H1 (cell line): ENCODE measurements at regions not wholly inside any gene's neighbourhood (a gene's known extent, or its start where the extent isn't known, plus 50 kb on each side); places are given as distances from the start of the nearest gene placed in this dataset.

Experiments
- CTCF ChIA-PET: fragments of 300-600 bp; sonication (Branson Sonifier 250); formaldehyde crosslinking; loops from one replicate; lab custom pipeline; 2021; ENCODE audit not compliant: partially characterized antibody; lab: Charles Lee
- POLR2A ChIA-PET: fragments of 300-600 bp; sonication (Branson Sonifier 250); formaldehyde crosslinking; loops from one replicate; lab custom pipeline; 2021; ENCODE audit warnings: inconsistent platforms; ENCODE audit not compliant: partially characterized antibody; lab: Charles Lee
- DNase-seq, 2 experiments: peaks; one replicate each; pipeline versions ENCODE4 v3.0.0 to v3.0.0-alpha.2; 2010 to 2022; ENCODE audit warnings: low spot score in 2 of 2, low read depth in 1 of 2, mixed read lengths in 1 of 2
- FAIRE-seq: peaks from 2 replicates; lab custom pipeline; 2011; peaks lifted over from hg19 to GRCh38; lab: Jason Lieb, UNC
- H2AFZ ChIP-seq: 2 replicates; pipeline ENCODE4 v1.8.1; 2012; ENCODE audit warnings: low read length, inconsistent platforms
- H2AK5ac ChIP-seq: 2 replicates; pipeline ENCODE4 v1.6.1; 2013; ENCODE audit warnings: low read depth, low read length
- H2BK120ac ChIP-seq: replicated peaks from 2 replicates; pipeline ENCODE3; 2013; ENCODE audit warnings: low read depth, low read length, inconsistent platforms
- H2BK12ac ChIP-seq: 2 replicates; pipeline ENCODE4 v1.6.1; 2013; ENCODE audit warnings: low read depth, low read length
- H2BK15ac ChIP-seq: 2 replicates; pipeline ENCODE4 v1.6.1; 2013; ENCODE audit warnings: low read length
- H2BK20ac ChIP-seq: 2 replicates; pipeline ENCODE4 v1.6.1; 2013; ENCODE audit warnings: low read length
- H2BK5ac ChIP-seq: 2 replicates; pipeline ENCODE4 v1.6.1; 2013; ENCODE audit warnings: low read depth, low read length
- H3K14ac ChIP-seq: 2 replicates; pipeline ENCODE4 v1.6.1; 2013; ENCODE audit warnings: inconsistent platforms; ENCODE audit not compliant: insufficient read length
- H3K18ac ChIP-seq: 2 replicates; pipeline ENCODE4 v1.6.1; 2013; ENCODE audit warnings: low read length; ENCODE audit errors: extremely low read depth
- H3K23ac ChIP-seq: 2 replicates; pipeline ENCODE4 v1.6.1; 2013; ENCODE audit warnings: inconsistent platforms; ENCODE audit not compliant: insufficient read length
- H3K23me2 ChIP-seq: 2 replicates; pipeline ENCODE4 v1.6.1; 2013; ENCODE audit warnings: low read depth, low read length
- H3K27ac ChIP-seq: 2 replicates; pipeline ENCODE4 v1.6.1; 2011; ENCODE audit warnings: low read depth, low read length, inconsistent platforms
- H3K27me3 ChIP-seq, 4 experiments: replicated peaks in 1 of 4; 1 replicate in 1 of 4; 2 replicates in 3 of 4; pipeline versions ENCODE4 v1.6.1 to v1.8.1; 2011 to 2013; ENCODE audit warnings: low read length in 3 of 4, mild to moderate bottlenecking in 3 of 4, inconsistent platforms in 2 of 4, mixed read lengths in 2 of 4, moderate library complexity in 1 of 4; ENCODE audit not compliant: control insufficient read depth in 3 of 4, insufficient read depth in 3 of 4; ENCODE audit errors: extremely low read depth in 1 of 4
- H3K36me3 ChIP-seq, 4 experiments: 2 replicates each; pipeline versions ENCODE4 v1.6.1 to v1.8.1; 2011 to 2013; ENCODE audit warnings: mild to moderate bottlenecking in 4 of 4, low read length in 3 of 4, moderate library complexity in 2 of 4, control low read depth in 1 of 4, inconsistent platforms in 1 of 4; ENCODE audit not compliant: insufficient read depth in 4 of 4, control insufficient read depth in 2 of 4
- H3K4ac ChIP-seq: replicated peaks from 2 replicates; pipeline ENCODE3; 2013; ENCODE audit warnings: low read length, low read depth, mixed read lengths, inconsistent platforms; ENCODE audit not compliant: insufficient read length
- H3K4me1 ChIP-seq, 4 experiments: replicated peaks in 1 of 4; 1 replicate in 1 of 4; 2 replicates in 3 of 4; pipeline versions ENCODE4 v1.6.1 to v1.8.1; 2011 to 2013; ENCODE audit warnings: low read length in 3 of 4, inconsistent platforms in 2 of 4, mixed read lengths in 1 of 4; ENCODE audit not compliant: insufficient read depth in 4 of 4, control insufficient read depth in 3 of 4
- H3K4me2 ChIP-seq, 2 experiments: 2 replicates each; pipeline versions ENCODE4 v1.6.1 to v1.8.1; 2011 to 2013; ENCODE audit warnings: low read depth in 2 of 2, low read length in 2 of 2, control low read depth in 1 of 2, inconsistent platforms in 1 of 2, mild to moderate bottlenecking in 1 of 2; ENCODE audit not compliant: insufficient read depth in 1 of 2
- H3K4me3 ChIP-seq, 4 experiments: fragments of 200-600, 300-600 bp in 1 of 4; sonication (generic), shearing (Covaris generic), sonication (Bioruptor Twin) in 1 of 4; 2 replicates each; pipeline versions ENCODE4 v1.5.1 to v1.8.1; 2011 to 2016; ENCODE audit warnings: low read length in 4 of 4, low read depth in 3 of 4, control low read depth in 2 of 4, inconsistent platforms in 2 of 4, mild to moderate bottlenecking in 2 of 4, mixed read lengths in 1 of 4, moderate library complexity in 1 of 4; ENCODE audit not compliant: insufficient read depth in 2 of 4; ENCODE audit errors: extremely low read depth in 1 of 4
- H3K56ac ChIP-seq: replicated peaks from 2 replicates; pipeline ENCODE3; 2013; ENCODE audit warnings: low read depth, mild to moderate bottlenecking, mixed read lengths, low read length, inconsistent platforms; ENCODE audit not compliant: insufficient read length
- H3K79me1 ChIP-seq: 2 replicates; pipeline ENCODE4 v1.6.1; 2013; ENCODE audit warnings: low read depth, low read length, control low read depth
- H3K79me2 ChIP-seq, 2 experiments: 2 replicates each; pipeline versions ENCODE4 v1.6.1 to v1.8.1; 2012 to 2013; ENCODE audit warnings: low read length in 2 of 2, mild to moderate bottlenecking in 2 of 2, inconsistent platforms in 1 of 2; ENCODE audit not compliant: insufficient read depth in 2 of 2, control insufficient read depth in 1 of 2
- H3K9ac ChIP-seq, 4 experiments: replicated peaks in 1 of 4; 1 replicate in 1 of 4; 2 replicates in 3 of 4; pipeline versions ENCODE4 v1.6.1 to v1.8.1; 2011 to 2013; ENCODE audit warnings: low read depth in 3 of 4, low read length in 3 of 4, control low read depth in 2 of 4, mild to moderate bottlenecking in 2 of 4, moderate library complexity in 2 of 4, inconsistent platforms in 1 of 4; ENCODE audit errors: extremely low read depth in 1 of 4
- H3K9me3 ChIP-seq, 2 experiments: 2 replicates each; pipeline versions ENCODE4 v1.6.1 to v1.8.1; 2012 to 2013; ENCODE audit warnings: mild to moderate bottlenecking in 2 of 2, moderate library complexity in 2 of 2, control low read depth in 1 of 2, inconsistent platforms in 1 of 2, low read depth in 1 of 2, low read length in 1 of 2, mixed read lengths in 1 of 2; ENCODE audit not compliant: insufficient read depth in 2 of 2
- H4K20me1 ChIP-seq, 2 experiments: replicated peaks in 1 of 2; 2 replicates each; pipeline versions ENCODE3 to v1.8.1; 2011 to 2013; ENCODE audit warnings: inconsistent platforms in 2 of 2, low read length in 2 of 2, mild to moderate bottlenecking in 1 of 2; ENCODE audit not compliant: insufficient read depth in 2 of 2, control insufficient read depth in 1 of 2
- H4K5ac ChIP-seq: 2 replicates; pipeline ENCODE4 v1.6.1; 2013; ENCODE audit warnings: low read length, low read depth, mixed read lengths, inconsistent platforms; ENCODE audit not compliant: insufficient read length
- H4K8ac ChIP-seq: 2 replicates; pipeline ENCODE4 v1.8.0; 2013; ENCODE audit warnings: mild to moderate bottlenecking, moderate library complexity, low read length, inconsistent platforms; ENCODE audit not compliant: insufficient read depth; ENCODE audit errors: extremely low read depth
- H4K91ac ChIP-seq: replicated peaks from 2 replicates; pipeline ENCODE3; 2013; ENCODE audit warnings: low read length, mixed read lengths, inconsistent platforms; ENCODE audit not compliant: insufficient read length
- EP300 ChIP-seq, 2 experiments: IDR thresholded peaks; 1 replicate in 1 of 2; 2 replicates in 1 of 2; pipeline ENCODE4 v1.6.1; 2011 to 2012; ENCODE audit warnings: low read depth in 2 of 2, low read length in 2 of 2, mild to moderate bottlenecking in 2 of 2, borderline replicate concordance in 1 of 2, inconsistent platforms in 1 of 2, moderate library complexity in 1 of 2
- FOSL1 ChIP-seq: IDR thresholded peaks from 2 replicates; pipeline ENCODE4 v1.6.1; 2011; ENCODE audit warnings: mild to moderate bottlenecking, low read depth, low read length, moderate library complexity; ENCODE audit not compliant: insufficient read depth
- SRF ChIP-seq: IDR thresholded peaks from 2 replicates; pipeline ENCODE4 v1.6.1; 2011; ENCODE audit warnings: mild to moderate bottlenecking, low read depth, low read length, moderate library complexity
- ZNF274 ChIP-seq: IDR thresholded peaks from 2 replicates; pipeline ENCODE4 v1.7.0; 2012; ENCODE audit warnings: low read length, borderline replicate concordance; ENCODE audit errors: extremely low read depth
- WGBS, 2 experiments: shearing (Covaris generic) in 1 of 2; methylation state at CpG; one replicate each; pipeline versions ENCODE4 v1.1.6 to v1.1.7; 2013 to 2015; ENCODE audit warnings: low lambda C conversion rate in 2 of 2, mixed read lengths in 2 of 2, inconsistent platforms in 1 of 2, low coverage in 1 of 2, missing lambda C conversion rate in 1 of 2; ENCODE audit not compliant: insufficient replicate concordance in 2 of 2, insufficient coverage in 1 of 2, insufficient read length in 1 of 2; ENCODE audit errors: extremely low coverage in 1 of 2, missing lambda C conversion rate in 1 of 2; 5-methylcytosine and 5-hydroxymethylcytosine counted together

- no peak overlapping the region for H2BK120ac ChIP-seq
- no peak overlapping the region for H2BK20ac ChIP-seq
- H3K9me3 ChIP-seq, result no peaks in the 10 kb centered on the region
- H3K4ac ChIP-seq, result no peak overlapping the region
- H3K79me1 ChIP-seq, result no peaks in the 10 kb centered on the region
- no peak overlapping the region for H3K56ac ChIP-seq
- H2BK15ac ChIP-seq, result no peak overlapping the region
- peak overlapping the region; percentile 6; the same call in 1 of the 2 replicates for H2BK12ac ChIP-seq
- H2AFZ ChIP-seq, result no peak overlapping the region
- H3K79me2 ChIP-seq, result no peaks in the 10 kb centered on the region
- no peak overlapping the region for H3K14ac ChIP-seq
- no peak overlapping the region for H2BK5ac ChIP-seq
- H3K4me2 ChIP-seq, result no peak overlapping the region
- 84% methylated on average over 4 of the region's 4 CpGs; no CpG with 5 or more reads in 1 of the 2 experiments for WGBS, 2 experiments
- no peak overlapping the region for H3K23ac ChIP-seq
- H4K5ac ChIP-seq, result no peak overlapping the region
- no peak overlapping the region for H4K8ac ChIP-seq
- no peaks in the 10 kb centered on the region for H3K27me3 ChIP-seq
- H3K4me3 ChIP-seq, result no peak overlapping the region
- no peaks in the 10 kb centered on the region for H4K20me1 ChIP-seq
- no peak for TF ChIP-seq ZNF274
- TF ChIP-seq EP300 (IDR thresholded peaks at IDR 0.05; ENCODE audit: borderline replicate concordance in 1 of 2, low read depth in 2 of 2, low read length in 2 of 2), result no peak
- no peak for TF ChIP-seq SRF
- no peak for TF ChIP-seq FOSL1
- no peak overlapping the region for H3K18ac ChIP-seq
- ChIA-PET POLR2A (no interaction called here), CTCF (no interaction called here)
- H3K4me1 ChIP-seq, result peaks cover 2 to 11% (median 5%) of the 10 kb centered on the region in 4 experiments; a peak in 6 of 7 replicates
- no peaks in the 10 kb centered on the region; a peak in 1 of 8 replicates for H3K36me3 ChIP-seq
- no peak overlapping the region for H2AK5ac ChIP-seq
- H3K23me2 ChIP-seq, result no peaks in the 10 kb centered on the region; the same call in 1 of the 2 replicates
- no peak for DNase-seq
- no peak overlapping the region for H3K9ac ChIP-seq
- no peak for FAIRE-seq
- no peak overlapping the region for H3K27ac ChIP-seq
- no peak overlapping the region for H4K91ac ChIP-seq
Measured at GRCh38 chr17:34757106-34757505, 177.7 kb downstream of the TMEM132E start.
